Stimulated activated naive CD8-positive, alpha-beta T cell treated with anti-CD3 and anti-CD28 coated beads, Interleukin-15, amount 100 ng/mL, for 72 hours (primary cell): ENCODE measurements at regions not wholly inside any gene's neighbourhood (a gene's known extent, or its start where the extent isn't known, plus 50 kb on each side); places are given as distances from the start of the nearest gene placed in this dataset.
A peak's percentile ranks its signal among the peaks of the same experiment; 100 is the strongest.

Experiments
- ATAC-seq: fragments of 150-1000 bp; cut with Tn5 transposase; 2 replicates; pipeline ENCODE4 v1.10.0; 2021; ENCODE audit warnings: mild to moderate bottlenecking, moderate library complexity
- DNase-seq, 2 donors: peaks; one replicate each; pipeline ENCODE4 v3.0.0; 2021 to 2022
- H3K27ac Mint-ChIP-seq, 2 donors: one replicate each; pipeline ENCODE4 v1.8.0; 2022; ENCODE audit warnings: mild to moderate bottlenecking in 2 of 2, mixed read lengths in 2 of 2, moderate library complexity in 2 of 2
- H3K27me3 Mint-ChIP-seq: one replicate; pipeline ENCODE4 v1.8.0; 2022; ENCODE audit warnings: mixed read lengths
- H3K4me1 Mint-ChIP-seq: one replicate; pipeline ENCODE4 v1.8.0; 2022; ENCODE audit warnings: mild to moderate bottlenecking, mixed read lengths
- H3K4me3 Mint-ChIP-seq, 2 donors: one replicate each; pipeline ENCODE4 v1.8.0; 2022; ENCODE audit warnings: mild to moderate bottlenecking in 2 of 2, mixed read lengths in 2 of 2, moderate library complexity in 1 of 2
- H3K9me3 Mint-ChIP-seq, 2 donors: one replicate each; pipeline ENCODE4 v1.8.0; 2022; ENCODE audit warnings: mixed read lengths in 2 of 2

GRCh38 chr19:30148039-30148790, 206.2 kb downstream of the URI1 start:
- H3K9me3 Mint-ChIP-seq, result no peaks in the 10 kb centered on the region
- H3K27me3 Mint-ChIP-seq, result peaks cover 5% of the 10 kb centered on the region
- H3K27ac Mint-ChIP-seq, result no peak overlapping the region
- ATAC-seq (no peak), DNase-seq (no peak)
- no peak overlapping the region for H3K4me3 Mint-ChIP-seq
- H3K4me1 Mint-ChIP-seq, result no peaks in the 10 kb centered on the region

- DNase-seq (no peak), ATAC-seq (no peak)
- Mint-ChIP-seq H3K27ac (no peak overlapping the region), H3K4me1 (peaks cover 4% of the 10 kb centered on the region), H3K4me3 (no peak overlapping the region), H3K27me3 (peaks cover 11% of the 10 kb centered on the region), H3K9me3 (no peaks in the 10 kb centered on the region)
Measured at GRCh38 chr19:30148803-30149202, 206.8 kb downstream of the URI1 start.

- Mint-ChIP-seq H3K27me3 (peaks cover 12% of the 10 kb centered on the region), H3K9me3 (no peaks in the 10 kb centered on the region), H3K4me1 (peaks cover 9% of the 10 kb centered on the region), H3K4me3 (no peak overlapping the region), H3K27ac (no peak overlapping the region)
- DNase-seq (no peak), ATAC-seq (no peak)
Measured at GRCh38 chr19:30149300-30149699, 207.3 kb downstream of the URI1 start.

- Mint-ChIP-seq H3K4me3 (no peak overlapping the region), H3K4me1 (peaks cover 9% of the 10 kb centered on the region), H3K27me3 (peaks cover 26% of the 10 kb centered on the region), H3K9me3 (no peaks in the 10 kb centered on the region), H3K27ac (no peak overlapping the region)
- ATAC-seq (no peak), DNase-seq (no peak)
Measured at GRCh38 chr19:30150626-30151025, 208.6 kb downstream of the URI1 start.

GRCh38 chr19:30151081-30151480, 209.0 kb downstream of the URI1 start:
- Mint-ChIP-seq H3K27ac (no peak overlapping the region), H3K4me3 (no peak overlapping the region), H3K27me3 (peaks cover 30% of the 10 kb centered on the region), H3K9me3 (no peaks in the 10 kb centered on the region), H3K4me1 (peaks cover 9% of the 10 kb centered on the region)
- DNase-seq (no peak), ATAC-seq (no peak)

GRCh38 chr19:30152510-30153291, 210.7 kb downstream of the URI1 start:
- Mint-ChIP-seq H3K27me3 (peaks cover 34% of the 10 kb centered on the region), H3K27ac (no peak overlapping the region), H3K4me3 (no peak overlapping the region), H3K9me3 (no peaks in the 10 kb centered on the region), H3K4me1 (peaks cover 9% of the 10 kb centered on the region)
- no peak for ATAC-seq
- DNase-seq, result no peak

GRCh38 chr19:30153326-30154210, 211.5 kb downstream of the URI1 start:
- ATAC-seq, result no peak
- Mint-ChIP-seq H3K9me3 (no peaks in the 10 kb centered on the region), H3K4me1 (peaks cover 9% of the 10 kb centered on the region), H3K4me3 (no peak overlapping the region), H3K27me3 (peaks cover 34% of the 10 kb centered on the region), H3K27ac (no peak overlapping the region)
- DNase-seq, result no peak

GRCh38 chr19:30154410-30154809, 212.4 kb downstream of the URI1 start:
- Mint-ChIP-seq H3K4me1 (peaks cover 9% of the 10 kb centered on the region), H3K9me3 (no peaks in the 10 kb centered on the region), H3K4me3 (no peak overlapping the region), H3K27ac (no peak overlapping the region), H3K27me3 (peaks cover 34% of the 10 kb centered on the region)
- DNase-seq (no peak), ATAC-seq (no peak)

- DNase-seq (no peak), ATAC-seq (no peak)
- H3K4me3 Mint-ChIP-seq, result no peak overlapping the region
- H3K4me1 Mint-ChIP-seq, result peaks cover 9% of the 10 kb centered on the region
- peaks cover 34% of the 10 kb centered on the region for H3K27me3 Mint-ChIP-seq
- H3K9me3 Mint-ChIP-seq, result no peaks in the 10 kb centered on the region
- H3K27ac Mint-ChIP-seq, result peak overlapping the region; percentile 42 to 67
Measured at GRCh38 chr19:30155381-30156200, 213.6 kb downstream of the URI1 start.

GRCh38 chr19:30156646-30157045, 214.6 kb downstream of the URI1 start:
- peaks cover 34% of the 10 kb centered on the region for H3K27me3 Mint-ChIP-seq
- H3K27ac Mint-ChIP-seq, result no peak overlapping the region
- no peak for ATAC-seq
- H3K4me1 Mint-ChIP-seq, result peaks cover 9% of the 10 kb centered on the region
- no peaks in the 10 kb centered on the region for H3K9me3 Mint-ChIP-seq
- no peak for DNase-seq
- H3K4me3 Mint-ChIP-seq, result no peak overlapping the region

- H3K4me3 Mint-ChIP-seq, result no peak overlapping the region
- DNase-seq, result no peak
- H3K27ac Mint-ChIP-seq, result no peak overlapping the region
- H3K4me1 Mint-ChIP-seq, result peaks cover 9% of the 10 kb centered on the region
- peaks cover 28% of the 10 kb centered on the region for H3K27me3 Mint-ChIP-seq
- peaks cover 1 to 9% of the 10 kb centered on the region in 2 donors for H3K9me3 Mint-ChIP-seq
- ATAC-seq, result no peak
Measured at GRCh38 chr19:30158067-30158892, 213.9 kb upstream of the ZNF536 start.

GRCh38 chr19:30158893-30159245, 213.3 kb upstream of the ZNF536 start:
- H3K4me3 Mint-ChIP-seq, result no peak overlapping the region
- peaks cover 5% of the 10 kb centered on the region for H3K4me1 Mint-ChIP-seq
- no peak overlapping the region for H3K27ac Mint-ChIP-seq
- peaks cover 23% of the 10 kb centered on the region for H3K27me3 Mint-ChIP-seq
- H3K9me3 Mint-ChIP-seq, result peaks cover 4 to 9% of the 10 kb centered on the region in 2 donors
- ATAC-seq, result no peak
- DNase-seq, result no peak

GRCh38 chr19:30159636-30160035, 212.5 kb upstream of the ZNF536 start:
- no peak for ATAC-seq
- Mint-ChIP-seq H3K4me3 (no peak overlapping the region), H3K27ac (no peak overlapping the region), H3K9me3 (peaks cover 4 to 9% of the 10 kb centered on the region in 2 donors), H3K4me1 (no peaks in the 10 kb centered on the region), H3K27me3 (peaks cover 19% of the 10 kb centered on the region)
- no peak for DNase-seq

GRCh38 chr19:30160426-30160825, 211.8 kb upstream of the ZNF536 start:
- Mint-ChIP-seq H3K4me3 (no peak overlapping the region), H3K27me3 (peaks cover 11% of the 10 kb centered on the region), H3K9me3 (peaks cover 4 to 9% of the 10 kb centered on the region in 2 donors), H3K27ac (peak overlapping the region in 1 of 2 donors; percentile 23), H3K4me1 (no peaks in the 10 kb centered on the region)
- no peak for DNase-seq
- ATAC-seq, result no peak
